DOHH2 (cell line): ENCODE measurements at regions not wholly inside any gene's neighbourhood (a gene's known extent, or its start where the extent isn't known, plus 50 kb on each side); places are given as distances from the start of the nearest gene placed in this dataset.

Source experiments
- CTCF ChIP-seq: fragments of 200-600 bp; sonication (generic); IDR thresholded peaks from one replicate; pipeline ENCODE4 v1.5.1; 2014; ENCODE audit warnings: antibody characterized with exemption, mild to moderate bottlenecking, low read depth, low read length; ENCODE audit not compliant: poor library complexity, severe bottlenecking
- EZH2phosphoT487 ChIP-seq: fragments of 200-600 bp; sonication (generic); IDR thresholded peaks from 2 replicates; pipeline ENCODE4 v1.6.1; 2017; ENCODE audit warnings: borderline replicate concordance, mild to moderate bottlenecking, antibody characterized with exemption, low read length, moderate library complexity, mixed read lengths

- TF ChIP-seq CTCF: no peak
- no peak for TF ChIP-seq EZH2phosphoT487
Observed at GRCh38 chr10:47058032-47058702, 146.9 kb downstream of the PTPN20 start.
